HG03045 (cell line): ENCODE measurements at regions not wholly inside any gene's neighbourhood (a gene's known extent, or its start where the extent isn't known, plus 50 kb on each side); places are given as distances from the start of the nearest gene placed in this dataset.

Source experiments
- ATAC-seq: cut with Tn5 transposase; IDR thresholded peaks from one replicate; pipeline ENCODE4 v1.9.1; 2021; ENCODE audit warnings: mild to moderate bottlenecking, moderate library complexity; ENCODE audit not compliant: unreplicated experiment

DNA sequence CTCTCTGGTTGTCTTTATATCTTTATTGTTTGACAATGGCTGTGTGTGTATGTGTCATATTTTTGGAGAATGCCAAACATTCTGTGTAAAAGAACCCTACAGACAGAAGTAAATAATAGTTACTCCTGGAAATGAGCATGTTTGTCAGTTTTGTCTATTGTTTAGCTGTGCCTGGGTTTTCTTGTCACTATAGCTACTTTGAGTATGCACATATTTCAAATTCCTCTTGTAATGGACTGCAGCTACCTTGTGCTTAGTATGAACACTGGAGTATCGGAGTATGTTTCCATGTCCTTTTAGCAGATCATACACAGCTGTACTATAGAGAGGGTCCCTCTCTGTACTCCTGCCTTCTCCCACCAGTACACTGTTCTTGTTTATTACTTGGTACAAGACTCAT is 58.0 kb upstream of the DOCK10 start:
- ATAC-seq = no peak

DNA sequence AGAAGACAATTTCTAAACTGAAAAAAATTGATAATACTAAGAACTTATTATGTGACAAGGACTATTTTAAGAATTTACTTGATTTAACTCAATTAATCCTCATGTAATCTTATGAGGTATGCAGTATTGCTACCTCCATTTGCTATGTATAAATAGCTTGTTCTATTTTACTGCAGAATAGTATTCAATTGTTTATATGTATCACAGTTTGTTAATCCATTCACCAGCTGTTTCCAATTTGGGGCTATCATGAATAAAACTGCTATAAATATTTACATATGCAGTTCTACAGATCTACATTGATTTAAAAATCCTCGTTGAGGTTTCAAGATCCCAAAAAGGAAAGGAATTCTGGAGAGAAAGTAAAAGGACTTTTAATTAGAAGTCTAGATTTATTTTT is 54.8 kb upstream of the DOCK10 start:
- ATAC-seq = no peak
